GM21619 (cell line): ENCODE measurements at regions not wholly inside any gene's neighbourhood (a gene's known extent, or its start where the extent isn't known, plus 50 kb on each side); places are given as distances from the start of the nearest gene placed in this dataset.
A peak's percentile ranks its signal among the peaks of the same experiment; 100 is the strongest.
"Not testable (repeated sequence)": the region's sequence is repeated elsewhere in the genome, so short reads cannot be mapped to it uniquely, and the experiment has no call there.

Source experiments
- ATAC-seq: cut with Tn5 transposase; IDR thresholded peaks from one replicate; pipeline ENCODE4 v1.9.1; 2021; ENCODE audit not compliant: unreplicated experiment

GRCh38 chr4:171016145-171016544, 797.1 kb upstream of the GALNTL6 start:
- ATAC-seq = no peak

GRCh38 chr4:171015441-171015840, 797.8 kb upstream of the GALNTL6 start:
- ATAC-seq = no peak

- ATAC-seq = no peak
These were observed 805.4 kb upstream of the GALNTL6 start for GRCh38 chr4:171007618-171008390.

GRCh38 chr4:171002246-171002645, 811.0 kb upstream of the GALNTL6 start:
- no peak for ATAC-seq

GRCh38 chr4:170990989-170991589, 822.1 kb upstream of the GALNTL6 start:
- peak; percentile 89 for ATAC-seq

- no peak for ATAC-seq
These were observed 824.8 kb upstream of the GALNTL6 start for GRCh38 chr4:170988446-170988845.

- ATAC-seq = no peak
These were observed 833.5 kb upstream of the GALNTL6 start for GRCh38 chr4:170979736-170980135.

GRCh38 chr4:170978990-170979389, 834.2 kb upstream of the GALNTL6 start:
- ATAC-seq = no peak

GRCh38 chr4:170949084-170949483, 859.3 kb upstream of the AADAT start:
- no peak for ATAC-seq

- no peak for ATAC-seq
These were observed 850.4 kb upstream of the AADAT start for GRCh38 chr4:170940043-170940724.

GRCh38 chr4:170938588-170938987, 848.8 kb upstream of the AADAT start:
- no peak for ATAC-seq

- no peak for ATAC-seq
These were observed 841.6 kb upstream of the AADAT start for GRCh38 chr4:170931321-170931720.

GRCh38 chr4:170888660-170889059, 798.9 kb upstream of the AADAT start:
- no peak for ATAC-seq

GRCh38 chr4:170887396-170887795, 797.6 kb upstream of the AADAT start:
- no peak for ATAC-seq

GRCh38 chr4:170884969-170885570, 795.3 kb upstream of the AADAT start:
- ATAC-seq = no peak

GRCh38 chr4:170881646-170882045, 791.9 kb upstream of the AADAT start:
- not testable (repeated sequence) for ATAC-seq

GRCh38 chr4:170875868-170876267, 786.1 kb upstream of the AADAT start:
- ATAC-seq = no peak

GRCh38 chr4:170872794-170873193, 783.0 kb upstream of the AADAT start:
- no peak for ATAC-seq

- no peak for ATAC-seq
These were observed 778.4 kb upstream of the AADAT start for GRCh38 chr4:170868170-170868569.

- no peak for ATAC-seq
These were observed 764.3 kb upstream of the AADAT start for GRCh38 chr4:170854097-170854496.

- peak; percentile 81 for ATAC-seq
These were observed 763.8 kb upstream of the AADAT start for GRCh38 chr4:170853422-170854021.
